MM.1S (cell line): ENCODE measurements at regions not wholly inside any gene's neighbourhood (a gene's known extent, or its start where the extent isn't known, plus 50 kb on each side); places are given as distances from the start of the nearest gene placed in this dataset.

Experiments used
- EZH2 ChIP-seq: fragments of 300-600 bp; sonication (generic); optimal IDR thresholded peaks from 2 replicates; pipeline ENCODE3; 2017; ENCODE audit warnings: low read depth, mild to moderate bottlenecking, antibody characterized with exemption, low read length, mixed read lengths
- EZH2phosphoT487 ChIP-seq: fragments of 300-600 bp; sonication (generic); IDR thresholded peaks from 2 replicates; pipeline ENCODE4 v1.6.1; 2018; ENCODE audit warnings: antibody characterized with exemption, low read length
- TF ChIP-seq, protein P1 (sequence below): fragments of 300-600 bp; sonication (generic); IDR thresholded peaks from 2 replicates; pipeline ENCODE4 v1.5.1; 2016; ENCODE audit warnings: antibody characterized with exemption, low read length, mixed read lengths

GRCh38 chr3:180378496-180378895 lies 223.5 kb upstream of the TTC14 start:
- TF ChIP-seq, protein P1, sequence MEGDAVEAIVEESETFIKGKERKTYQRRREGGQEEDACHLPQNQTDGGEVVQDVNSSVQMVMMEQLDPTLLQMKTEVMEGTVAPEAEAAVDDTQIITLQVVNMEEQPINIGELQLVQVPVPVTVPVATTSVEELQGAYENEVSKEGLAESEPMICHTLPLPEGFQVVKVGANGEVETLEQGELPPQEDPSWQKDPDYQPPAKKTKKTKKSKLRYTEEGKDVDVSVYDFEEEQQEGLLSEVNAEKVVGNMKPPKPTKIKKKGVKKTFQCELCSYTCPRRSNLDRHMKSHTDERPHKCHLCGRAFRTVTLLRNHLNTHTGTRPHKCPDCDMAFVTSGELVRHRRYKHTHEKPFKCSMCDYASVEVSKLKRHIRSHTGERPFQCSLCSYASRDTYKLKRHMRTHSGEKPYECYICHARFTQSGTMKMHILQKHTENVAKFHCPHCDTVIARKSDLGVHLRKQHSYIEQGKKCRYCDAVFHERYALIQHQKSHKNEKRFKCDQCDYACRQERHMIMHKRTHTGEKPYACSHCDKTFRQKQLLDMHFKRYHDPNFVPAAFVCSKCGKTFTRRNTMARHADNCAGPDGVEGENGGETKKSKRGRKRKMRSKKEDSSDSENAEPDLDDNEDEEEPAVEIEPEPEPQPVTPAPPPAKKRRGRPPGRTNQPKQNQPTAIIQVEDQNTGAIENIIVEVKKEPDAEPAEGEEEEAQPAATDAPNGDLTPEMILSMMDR = no peak
- TF ChIP-seq EZH2phosphoT487 (no peak), EZH2 (no peak)
